ENCODE measurements at regions not wholly inside any gene's neighbourhood (a gene's known extent, or its start where the extent isn't known, plus 50 kb on each side); places are given as distances from the start of the nearest gene placed in this dataset.

- in situ Hi-C loops (cut with MboI; ENCODE audit: low sequenced_read_pairs), result loop anchor here (25.0 kb wide), 1 partner anchor 1147 kb away; the partner anchor contains the start of genes ASTE1 and NEK11
These were observed 133.4 kb upstream of the ACP3 start for GRCh38 chr3:132183811-132184210.

GRCh38 chr3:132187746-132188145 lies 129.5 kb upstream of the ACP3 start:
- in situ Hi-C loops (cut with MboI; ENCODE audit: low sequenced_read_pairs), result loop anchor here (25.0 kb wide), 1 partner anchor 1150 kb away; the partner anchor contains the start of genes ASTE1 and NEK11

GRCh38 chr3:132189601-132190000 lies 127.6 kb upstream of the ACP3 start:
- in situ Hi-C loops (cut with MboI; ENCODE audit: low sequenced_read_pairs), result loop anchor here (25.0 kb wide), 1 partner anchor 1152 kb away; the partner anchor contains the start of genes ASTE1 and NEK11

GRCh38 chr3:132196113-132196512 lies 121.1 kb upstream of the ACP3 start:
- in situ Hi-C loops (cut with MboI; ENCODE audit: low sequenced_read_pairs), result loop anchor here (25.0 kb wide), 1 partner anchor 1159 kb away; the partner anchor contains the start of genes ASTE1 and NEK11

GRCh38 chr3:132198516-132198915 lies 118.7 kb upstream of the ACP3 start:
- in situ Hi-C loops (cut with MboI; ENCODE audit: low sequenced_read_pairs), result loop anchor here (25.0 kb wide), 1 partner anchor 1161 kb away; the partner anchor contains the start of genes ASTE1 and NEK11

- in situ Hi-C loops (cut with MboI; ENCODE audit: low sequenced_read_pairs), result loop anchor here (25.0 kb wide), 1 partner anchor 1162 kb away; the partner anchor contains the start of genes ASTE1 and NEK11
These were observed 117.8 kb upstream of the ACP3 start for GRCh38 chr3:132199451-132199850.

GRCh38 chr3:132202586-132202985 lies 114.6 kb upstream of the ACP3 start:
- in situ Hi-C loops (cut with MboI; ENCODE audit: low sequenced_read_pairs), result no loop called here

- in situ Hi-C loops (cut with MboI; ENCODE audit: low sequenced_read_pairs), result no loop called here
These were observed 113.2 kb upstream of the ACP3 start for GRCh38 chr3:132203889-132204596.

- in situ Hi-C loops (cut with MboI; ENCODE audit: low sequenced_read_pairs), result no loop called here
These were observed 111.6 kb upstream of the ACP3 start for GRCh38 chr3:132205609-132206008.

GRCh38 chr3:132209855-132210254 lies 107.4 kb upstream of the ACP3 start:
- in situ Hi-C loops (cut with MboI; ENCODE audit: low sequenced_read_pairs), result no loop called here

- in situ Hi-C loops (cut with MboI; ENCODE audit: low sequenced_read_pairs), result no loop called here
These were observed 106.5 kb upstream of the ACP3 start for GRCh38 chr3:132210476-132211346.

- in situ Hi-C loops (cut with MboI; ENCODE audit: low sequenced_read_pairs), result no loop called here
These were observed 105.3 kb upstream of the ACP3 start for GRCh38 chr3:132211896-132212295.

GRCh38 chr3:132218817-132219755 lies 98.1 kb upstream of the ACP3 start:
- in situ Hi-C loops (cut with MboI; ENCODE audit: low sequenced_read_pairs), result no loop called here

- in situ Hi-C loops (cut with MboI; ENCODE audit: low sequenced_read_pairs), result no loop called here
These were observed 96.2 kb upstream of the ACP3 start for GRCh38 chr3:132220986-132221385.

- in situ Hi-C loops (cut with MboI; ENCODE audit: low sequenced_read_pairs), result no loop called here
These were observed 94.2 kb upstream of the ACP3 start for GRCh38 chr3:132222868-132223538.

GRCh38 chr3:132225664-132226063 lies 91.5 kb upstream of the ACP3 start:
- in situ Hi-C loops (cut with MboI; ENCODE audit: low sequenced_read_pairs), result no loop called here

- in situ Hi-C loops (cut with MboI; ENCODE audit: low sequenced_read_pairs), result no loop called here
These were observed 88.3 kb upstream of the ACP3 start for GRCh38 chr3:132228923-132229322.

GRCh38 chr3:132229641-132230040 lies 87.6 kb upstream of the ACP3 start:
- in situ Hi-C loops (cut with MboI; ENCODE audit: low sequenced_read_pairs), result no loop called here

- in situ Hi-C loops (cut with MboI; ENCODE audit: low sequenced_read_pairs), result no loop called here
These were observed 86.8 kb upstream of the ACP3 start for GRCh38 chr3:132230156-132231000.
